ENCODE measurements at regions not wholly inside any gene's neighbourhood (a gene's known extent, or its start where the extent isn't known, plus 50 kb on each side); places are given as distances from the start of the nearest gene placed in this dataset.
"Not testable (repeated sequence)": the region's sequence is repeated elsewhere in the genome, so short reads cannot be mapped to it uniquely, and the experiment has no call there.

DNA sequence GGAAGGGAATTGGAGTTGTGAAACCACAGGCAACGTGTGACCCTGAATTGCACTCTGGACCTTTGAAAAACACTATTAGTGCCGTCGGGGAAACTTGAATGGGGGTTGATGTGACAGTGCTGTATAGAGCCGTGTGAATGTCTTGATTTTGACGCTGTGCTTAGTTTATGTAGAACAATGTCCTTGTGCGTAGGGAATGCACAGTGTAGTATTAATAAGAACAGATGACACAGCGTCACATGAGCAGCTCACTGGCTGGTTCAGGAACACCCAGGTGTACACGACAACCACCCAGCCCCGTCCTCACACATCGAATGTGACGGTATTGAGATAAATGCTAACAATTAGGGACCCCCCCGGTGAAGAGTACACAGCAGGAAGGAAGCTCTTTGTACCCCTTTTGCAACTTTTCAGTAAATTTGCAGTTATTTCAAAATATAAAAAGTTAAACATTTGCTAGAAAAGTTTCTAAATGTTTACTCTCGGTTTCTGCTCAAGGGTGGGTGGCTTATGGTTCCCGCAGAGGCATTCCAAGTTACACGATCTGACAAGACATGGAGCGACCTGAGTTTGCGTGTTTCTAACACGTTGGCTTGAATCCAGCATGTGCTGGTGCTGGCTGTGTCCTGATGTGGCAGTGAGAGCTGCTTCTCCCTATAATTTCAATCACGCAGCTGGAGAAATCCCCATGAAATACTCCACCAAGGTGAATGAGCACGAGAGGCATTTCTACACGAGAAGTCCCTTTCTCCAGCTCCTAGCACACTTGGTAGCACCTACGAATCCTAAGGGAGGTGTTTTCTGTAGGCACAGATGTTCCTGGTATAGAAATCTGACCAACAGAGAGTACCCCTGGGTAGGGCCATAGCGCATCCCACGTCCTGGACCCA is 208.0 kb upstream of the EXOC2 start:
- no peak for DNase-seq (ENCODE audit: low read depth in 4 of 6, low spot score in 6 of 6)
- no peak overlapping the region for H3K27ac ChIP-seq (ENCODE audit: low read depth, low read length)
- no peaks in the 10 kb centered on the region for H3K36me3 ChIP-seq (ENCODE audit: control insufficient read depth, insufficient read depth, low read length)
- H3K27me3 ChIP-seq (ENCODE audit: control insufficient read depth, insufficient read depth, low read length): no peaks in the 10 kb centered on the region
- 62% methylated on average over 15 of the region's 24 CpGs for WGBS (ENCODE audit: insufficient coverage)
- no peaks in the 10 kb centered on the region for H3K9me3 ChIP-seq (ENCODE audit: control insufficient read depth, insufficient read depth, low read length)
- no peaks in the 10 kb centered on the region for H3K4me1 ChIP-seq (ENCODE audit: control insufficient read depth, insufficient read depth, low read length)
- no peak overlapping the region for H3K4me3 ChIP-seq (ENCODE audit: low read depth, low read length)

DNA sequence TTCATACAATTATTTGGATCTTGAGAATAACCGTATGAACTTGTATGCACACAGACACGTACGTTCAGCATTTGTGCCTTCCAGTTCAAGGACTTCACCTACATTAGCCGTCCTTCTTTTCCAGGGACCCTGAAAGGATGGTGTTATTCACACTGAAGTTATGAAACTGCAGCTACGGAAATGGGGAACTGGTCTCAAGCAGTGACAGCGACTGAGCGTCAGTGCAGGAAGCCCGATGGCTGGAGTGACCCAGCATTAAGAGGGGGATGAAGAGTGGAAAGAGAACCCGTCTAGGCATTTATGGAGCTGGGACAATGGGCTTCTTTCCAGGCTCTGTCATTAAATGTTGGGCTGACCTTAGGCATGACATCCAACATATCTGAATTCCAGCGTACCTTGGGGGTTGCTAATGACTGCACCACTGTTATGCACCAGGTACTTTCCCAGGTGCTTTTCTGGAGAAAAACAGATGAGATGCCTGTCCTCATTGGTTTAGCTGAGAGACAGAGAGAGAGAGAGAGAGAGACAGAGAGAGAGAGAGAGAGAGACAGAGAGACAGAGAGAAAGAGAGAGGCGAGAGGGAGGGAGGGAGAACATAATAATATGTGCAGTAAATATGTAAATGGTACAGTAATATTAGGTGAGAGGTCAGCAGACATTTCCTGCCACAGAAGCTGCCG is 204.7 kb upstream of the EXOC2 start:
- no peaks in the 10 kb centered on the region for H3K27me3 ChIP-seq (ENCODE audit: control insufficient read depth, insufficient read depth, low read length)
- H3K4me3 ChIP-seq (ENCODE audit: low read depth, low read length): no peak overlapping the region
- no peaks in the 10 kb centered on the region for H3K4me1 ChIP-seq (ENCODE audit: control insufficient read depth, insufficient read depth, low read length)
- 94% methylated on average over 12 of the region's 12 CpGs for WGBS (ENCODE audit: insufficient coverage)
- no peaks in the 10 kb centered on the region for H3K36me3 ChIP-seq (ENCODE audit: control insufficient read depth, insufficient read depth, low read length)
- no peak overlapping the region for H3K27ac ChIP-seq (ENCODE audit: low read depth, low read length)
- no peak for DNase-seq (ENCODE audit: low read depth in 4 of 6, low spot score in 6 of 6)
- no peaks in the 10 kb centered on the region for H3K9me3 ChIP-seq (ENCODE audit: control insufficient read depth, insufficient read depth, low read length)

DNA sequence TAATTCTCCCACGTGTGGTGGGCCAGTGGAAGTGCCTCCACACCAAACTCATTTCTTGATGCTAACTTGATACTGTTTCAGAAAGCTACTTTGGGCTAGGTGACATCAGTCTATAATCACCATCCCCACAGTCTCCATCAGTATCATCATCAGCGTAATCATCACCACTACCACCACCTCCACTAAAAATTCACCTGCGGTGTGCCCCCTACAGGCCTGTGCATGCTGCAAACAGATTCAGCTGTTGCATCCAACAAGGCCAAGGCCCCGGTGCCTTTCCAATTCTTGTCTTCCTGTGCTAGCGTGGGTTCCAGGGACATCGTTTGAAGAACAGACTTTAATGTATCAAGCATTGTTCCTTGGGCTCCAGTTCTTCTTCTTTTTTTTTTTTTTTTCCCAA is 201.3 kb upstream of the EXOC2 start:
- H3K4me3 ChIP-seq (ENCODE audit: low read depth, low read length): no peak overlapping the region
- no peaks in the 10 kb centered on the region for H3K36me3 ChIP-seq (ENCODE audit: control insufficient read depth, insufficient read depth, low read length)
- no peak for DNase-seq (ENCODE audit: low read depth in 4 of 6, low spot score in 6 of 6)
- no peak overlapping the region for H3K27ac ChIP-seq (ENCODE audit: low read depth, low read length)
- WGBS (ENCODE audit: insufficient coverage): 85% methylated on average over 5 of the region's 6 CpGs
- no peaks in the 10 kb centered on the region for H3K4me1 ChIP-seq (ENCODE audit: control insufficient read depth, insufficient read depth, low read length)
- H3K27me3 ChIP-seq (ENCODE audit: control insufficient read depth, insufficient read depth, low read length): no peaks in the 10 kb centered on the region
- H3K9me3 ChIP-seq (ENCODE audit: control insufficient read depth, insufficient read depth, low read length): no peaks in the 10 kb centered on the region

DNA sequence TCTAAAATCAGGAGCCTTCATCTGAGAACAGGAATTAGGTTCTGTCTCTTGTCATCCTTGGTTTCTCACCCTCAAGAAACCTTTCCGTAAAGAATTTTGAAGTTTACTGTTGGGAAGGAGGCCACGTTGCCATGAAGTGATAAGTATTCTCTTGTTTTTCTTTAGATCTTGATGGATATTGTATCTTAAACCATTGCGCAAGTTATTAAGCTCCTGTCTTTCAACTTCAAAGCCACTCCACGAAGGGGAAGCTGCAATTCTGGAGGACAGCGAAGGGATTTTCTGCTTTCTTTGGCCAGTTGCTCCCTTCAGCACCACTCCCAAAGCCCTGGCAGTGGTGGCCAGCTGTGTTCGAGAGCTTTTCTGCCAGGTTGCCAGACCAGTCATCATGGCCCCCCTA is 198.1 kb upstream of the EXOC2 start:
- H3K4me1 ChIP-seq (ENCODE audit: control insufficient read depth, insufficient read depth, low read length): no peaks in the 10 kb centered on the region
- no peak overlapping the region for H3K4me3 ChIP-seq (ENCODE audit: low read depth, low read length)
- DNase-seq (ENCODE audit: low read depth in 4 of 6, low spot score in 6 of 6): no peak
- no peaks in the 10 kb centered on the region for H3K27me3 ChIP-seq (ENCODE audit: control insufficient read depth, insufficient read depth, low read length)
- H3K9me3 ChIP-seq (ENCODE audit: control insufficient read depth, insufficient read depth, low read length): no peaks in the 10 kb centered on the region
- H3K36me3 ChIP-seq (ENCODE audit: control insufficient read depth, insufficient read depth, low read length): no peaks in the 10 kb centered on the region
- no peak overlapping the region for H3K27ac ChIP-seq (ENCODE audit: low read depth, low read length)
- WGBS (ENCODE audit: insufficient coverage): 85% methylated on average over 3 of the region's 6 CpGs

DNA sequence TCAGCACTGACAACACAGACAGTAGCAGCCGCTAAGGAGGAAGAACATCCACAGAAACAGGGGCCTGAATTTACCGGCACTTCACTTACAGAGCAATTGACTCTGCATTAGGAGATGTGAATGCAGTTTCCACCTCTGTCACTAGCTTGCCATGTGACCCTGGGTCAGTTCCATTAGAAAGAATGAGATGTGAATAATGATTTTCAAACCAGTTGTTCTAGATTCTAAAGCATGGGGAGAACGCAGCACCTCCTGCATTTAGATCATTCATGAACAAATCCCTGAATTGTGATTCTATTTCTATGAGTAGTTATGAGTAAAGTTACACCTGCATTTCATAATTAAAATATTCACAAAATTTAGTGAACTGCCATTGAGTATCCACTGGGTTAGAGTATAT is 197.3 kb upstream of the EXOC2 start:
- Histone ChIP-seq H3K4me1 (ENCODE audit: control insufficient read depth, insufficient read depth, low read length) (no peaks in the 10 kb centered on the region), H3K27me3 (ENCODE audit: control insufficient read depth, insufficient read depth, low read length) (no peaks in the 10 kb centered on the region), H3K9me3 (ENCODE audit: control insufficient read depth, insufficient read depth, low read length) (no peaks in the 10 kb centered on the region), H3K4me3 (ENCODE audit: low read depth, low read length) (no peak overlapping the region), H3K36me3 (ENCODE audit: control insufficient read depth, insufficient read depth, low read length) (no peaks in the 10 kb centered on the region), H3K27ac (ENCODE audit: low read depth, low read length) (no peak overlapping the region)
- 75% methylated on average over 1 of the region's 3 CpGs for WGBS (ENCODE audit: insufficient coverage)
- no peak for DNase-seq (ENCODE audit: low read depth in 4 of 6, low spot score in 6 of 6)

DNA sequence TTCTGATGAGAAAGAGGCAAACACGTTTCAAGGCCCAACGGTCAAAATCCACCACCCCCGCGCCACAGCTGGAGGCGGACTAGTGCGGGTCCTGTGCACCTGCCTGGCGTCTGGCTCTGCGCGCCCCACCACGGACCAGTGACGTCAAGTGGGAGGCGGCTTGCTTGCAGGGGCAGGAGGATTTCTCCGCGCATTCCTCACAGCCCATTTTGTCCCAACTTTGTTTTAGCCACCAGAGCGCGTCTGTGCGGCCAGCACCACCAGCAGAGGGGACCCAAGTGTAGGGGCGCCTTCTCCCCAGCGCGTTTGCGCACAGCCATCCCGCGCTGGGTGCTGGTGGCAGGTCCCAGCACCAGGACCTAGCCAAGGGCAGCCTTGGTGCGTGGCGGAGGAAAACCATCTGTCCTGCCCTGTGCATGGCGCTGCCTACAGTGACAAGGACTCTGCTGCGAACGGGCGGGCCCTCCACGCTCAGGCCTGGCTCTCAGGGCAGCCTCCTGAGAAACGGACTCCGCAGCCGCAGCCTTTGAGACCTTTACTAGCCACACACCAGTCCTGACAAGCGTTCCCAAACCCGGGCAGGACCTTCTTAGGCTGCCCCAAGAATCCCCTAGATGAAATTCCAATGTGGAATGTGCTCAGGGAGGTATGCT is 194.8 kb upstream of the EXOC2 start:
- no peaks in the 10 kb centered on the region for H3K27me3 ChIP-seq (ENCODE audit: control insufficient read depth, insufficient read depth, low read length)
- DNase-seq (ENCODE audit: low read depth in 4 of 6, low spot score in 6 of 6): no peak
- WGBS (ENCODE audit: insufficient coverage): 86% methylated on average over 35 of the region's 35 CpGs
- H3K4me1 ChIP-seq (ENCODE audit: control insufficient read depth, insufficient read depth, low read length): no peaks in the 10 kb centered on the region
- no peaks in the 10 kb centered on the region for H3K36me3 ChIP-seq (ENCODE audit: control insufficient read depth, insufficient read depth, low read length)
- no peak overlapping the region for H3K27ac ChIP-seq (ENCODE audit: low read depth, low read length)
- no peaks in the 10 kb centered on the region for H3K9me3 ChIP-seq (ENCODE audit: control insufficient read depth, insufficient read depth, low read length)
- no peak overlapping the region for H3K4me3 ChIP-seq (ENCODE audit: low read depth, low read length)

DNA sequence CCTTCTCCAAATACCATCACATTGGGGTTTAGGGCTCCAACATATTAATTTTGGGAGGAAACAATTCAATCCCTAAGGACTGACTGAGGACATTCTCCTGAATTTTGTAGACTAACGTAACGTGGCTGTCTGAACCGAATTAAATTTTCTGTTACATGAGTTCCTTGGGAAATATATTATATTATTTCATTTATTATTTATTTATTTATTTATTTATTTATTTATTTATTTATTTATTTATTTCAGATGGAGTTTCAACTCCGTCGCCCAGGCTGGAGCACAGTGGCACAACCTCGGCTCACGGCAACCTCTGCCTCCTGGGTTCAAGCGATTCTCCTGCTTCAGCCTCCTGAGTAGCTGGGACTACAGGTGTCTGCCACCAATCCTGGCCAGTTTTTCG is 193.2 kb upstream of the EXOC2 start:
- not testable (repeated sequence) for H3K27me3 ChIP-seq (ENCODE audit: control insufficient read depth, insufficient read depth, low read length); H3K36me3 ChIP-seq (ENCODE audit: control insufficient read depth, insufficient read depth, low read length); H3K4me3 ChIP-seq (ENCODE audit: low read depth, low read length); H3K27ac ChIP-seq (ENCODE audit: low read depth, low read length); DNase-seq (ENCODE audit: low read depth in 4 of 6, low spot score in 6 of 6); H3K9me3 ChIP-seq (ENCODE audit: control insufficient read depth, insufficient read depth, low read length); H3K4me1 ChIP-seq (ENCODE audit: control insufficient read depth, insufficient read depth, low read length)
- WGBS (ENCODE audit: insufficient coverage): 93% methylated on average over 5 of the region's 9 CpGs

DNA sequence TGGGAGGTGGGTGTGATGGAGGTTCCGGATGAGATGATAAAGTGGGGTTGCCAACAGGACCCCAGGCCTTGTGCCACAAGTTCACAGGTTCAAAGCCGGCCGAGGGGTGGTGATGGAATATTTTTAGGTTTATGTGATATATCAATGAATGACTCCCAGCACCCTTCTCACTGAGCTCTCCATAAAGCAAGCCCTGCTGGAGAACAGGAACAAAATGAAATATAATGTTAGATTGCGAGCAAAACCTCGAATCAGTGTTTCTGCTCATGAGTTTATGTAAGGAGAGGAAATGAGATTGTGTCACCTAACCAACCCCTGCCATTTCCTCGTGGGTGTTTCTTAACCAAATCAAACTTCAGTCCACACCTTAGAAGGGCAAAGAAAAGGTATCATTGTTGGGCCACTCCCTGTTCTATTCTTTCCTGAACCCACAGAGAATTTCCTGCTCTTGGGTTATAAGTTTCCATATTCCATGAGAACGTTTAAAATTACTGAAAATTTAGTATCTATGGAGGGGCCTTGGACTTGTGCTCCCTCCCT is 192.2 kb upstream of the EXOC2 start:
- H3K27me3 ChIP-seq (ENCODE audit: control insufficient read depth, insufficient read depth, low read length): no peaks in the 10 kb centered on the region
- no peak overlapping the region for H3K4me3 ChIP-seq (ENCODE audit: low read depth, low read length)
- DNase-seq (ENCODE audit: low read depth in 4 of 6, low spot score in 6 of 6): no peak
- no peaks in the 10 kb centered on the region for H3K36me3 ChIP-seq (ENCODE audit: control insufficient read depth, insufficient read depth, low read length)
- no peaks in the 10 kb centered on the region for H3K9me3 ChIP-seq (ENCODE audit: control insufficient read depth, insufficient read depth, low read length)
- peaks cover 6% of the 10 kb centered on the region for H3K4me1 ChIP-seq (ENCODE audit: control insufficient read depth, insufficient read depth, low read length)
- 100% methylated on average over 1 of the region's 7 CpGs for WGBS (ENCODE audit: insufficient coverage)
- no peak overlapping the region for H3K27ac ChIP-seq (ENCODE audit: low read depth, low read length)

DNA sequence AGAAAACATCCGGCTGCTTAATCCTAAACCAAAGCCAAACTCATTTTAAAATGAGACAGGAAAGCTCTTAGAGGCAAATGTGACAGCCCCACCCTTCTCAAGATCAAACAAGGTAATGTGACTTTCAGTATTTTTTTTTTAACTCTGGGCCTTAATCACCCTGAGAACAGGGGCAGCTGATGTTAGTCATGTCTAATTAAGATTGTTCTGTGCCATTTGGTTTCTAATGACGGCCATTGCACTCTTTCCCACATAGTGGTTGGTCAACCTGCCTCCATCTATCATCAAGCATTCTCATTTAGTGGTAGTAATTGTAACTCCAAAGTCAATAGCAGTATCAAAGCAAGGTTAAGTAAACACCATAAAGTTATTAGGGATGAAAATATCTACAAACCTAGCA is 191.6 kb upstream of the EXOC2 start:
- DNase-seq (ENCODE audit: low read depth in 4 of 6, low spot score in 6 of 6): no peak
- Histone ChIP-seq H3K9me3 (ENCODE audit: control insufficient read depth, insufficient read depth, low read length) (no peaks in the 10 kb centered on the region), H3K4me1 (ENCODE audit: control insufficient read depth, insufficient read depth, low read length) (peaks cover 6% of the 10 kb centered on the region), H3K27me3 (ENCODE audit: control insufficient read depth, insufficient read depth, low read length) (no peaks in the 10 kb centered on the region), H3K27ac (ENCODE audit: low read depth, low read length) (no peak overlapping the region), H3K4me3 (ENCODE audit: low read depth, low read length) (no peak overlapping the region), H3K36me3 (ENCODE audit: control insufficient read depth, insufficient read depth, low read length) (no peaks in the 10 kb centered on the region)
- no CpG with 5 or more reads among the region's 2 CpGs for WGBS (ENCODE audit: insufficient coverage)

All from spinal cord (tissue), 9 donors.